ENCODE measurements at regions not wholly inside any gene's neighbourhood (a gene's known extent, or its start where the extent isn't known, plus 50 kb on each side); places are given as distances from the start of the nearest gene placed in this dataset.

DNA sequence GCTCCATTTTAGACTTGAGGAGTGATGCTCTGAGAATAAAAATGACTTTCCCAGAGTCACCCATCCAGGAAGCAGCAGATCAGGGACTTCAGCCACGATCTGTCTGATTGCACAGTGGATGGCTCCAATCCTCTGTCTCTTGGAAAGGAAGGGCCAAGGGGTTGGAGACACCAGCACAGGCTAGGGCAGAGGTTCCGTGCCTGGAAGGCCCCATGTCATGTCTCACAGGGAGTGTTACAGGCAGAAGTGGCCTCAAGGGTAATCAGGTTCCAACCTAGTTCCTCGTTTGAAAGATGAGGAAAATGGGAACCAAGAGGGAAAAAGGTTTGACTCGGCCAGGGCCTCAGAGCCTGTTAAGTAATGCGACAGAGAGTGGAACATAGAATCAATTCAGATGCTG is 160.0 kb downstream of the EFNB1 start:
- TF ChIP-seq, protein P1, sequence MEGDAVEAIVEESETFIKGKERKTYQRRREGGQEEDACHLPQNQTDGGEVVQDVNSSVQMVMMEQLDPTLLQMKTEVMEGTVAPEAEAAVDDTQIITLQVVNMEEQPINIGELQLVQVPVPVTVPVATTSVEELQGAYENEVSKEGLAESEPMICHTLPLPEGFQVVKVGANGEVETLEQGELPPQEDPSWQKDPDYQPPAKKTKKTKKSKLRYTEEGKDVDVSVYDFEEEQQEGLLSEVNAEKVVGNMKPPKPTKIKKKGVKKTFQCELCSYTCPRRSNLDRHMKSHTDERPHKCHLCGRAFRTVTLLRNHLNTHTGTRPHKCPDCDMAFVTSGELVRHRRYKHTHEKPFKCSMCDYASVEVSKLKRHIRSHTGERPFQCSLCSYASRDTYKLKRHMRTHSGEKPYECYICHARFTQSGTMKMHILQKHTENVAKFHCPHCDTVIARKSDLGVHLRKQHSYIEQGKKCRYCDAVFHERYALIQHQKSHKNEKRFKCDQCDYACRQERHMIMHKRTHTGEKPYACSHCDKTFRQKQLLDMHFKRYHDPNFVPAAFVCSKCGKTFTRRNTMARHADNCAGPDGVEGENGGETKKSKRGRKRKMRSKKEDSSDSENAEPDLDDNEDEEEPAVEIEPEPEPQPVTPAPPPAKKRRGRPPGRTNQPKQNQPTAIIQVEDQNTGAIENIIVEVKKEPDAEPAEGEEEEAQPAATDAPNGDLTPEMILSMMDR (conservative IDR thresholded peaks at IDR 0.05; ENCODE audit: low read depth, low read length): no peak
- no peak overlapping the region for H3K4me3 ChIP-seq (ENCODE audit: low read depth, low read length)
- no peak for DNase-seq (ENCODE audit: low read depth)

GRCh38 chrX:68985135-68985755 is 156.4 kb downstream of the EFNB1 start:
- TF ChIP-seq, protein P1 (conservative IDR thresholded peaks at IDR 0.05; ENCODE audit: low read depth, low read length): no peak
- H3K4me3 ChIP-seq (ENCODE audit: low read depth, low read length): no peak overlapping the region
- no peak for DNase-seq (ENCODE audit: low read depth)

DNA sequence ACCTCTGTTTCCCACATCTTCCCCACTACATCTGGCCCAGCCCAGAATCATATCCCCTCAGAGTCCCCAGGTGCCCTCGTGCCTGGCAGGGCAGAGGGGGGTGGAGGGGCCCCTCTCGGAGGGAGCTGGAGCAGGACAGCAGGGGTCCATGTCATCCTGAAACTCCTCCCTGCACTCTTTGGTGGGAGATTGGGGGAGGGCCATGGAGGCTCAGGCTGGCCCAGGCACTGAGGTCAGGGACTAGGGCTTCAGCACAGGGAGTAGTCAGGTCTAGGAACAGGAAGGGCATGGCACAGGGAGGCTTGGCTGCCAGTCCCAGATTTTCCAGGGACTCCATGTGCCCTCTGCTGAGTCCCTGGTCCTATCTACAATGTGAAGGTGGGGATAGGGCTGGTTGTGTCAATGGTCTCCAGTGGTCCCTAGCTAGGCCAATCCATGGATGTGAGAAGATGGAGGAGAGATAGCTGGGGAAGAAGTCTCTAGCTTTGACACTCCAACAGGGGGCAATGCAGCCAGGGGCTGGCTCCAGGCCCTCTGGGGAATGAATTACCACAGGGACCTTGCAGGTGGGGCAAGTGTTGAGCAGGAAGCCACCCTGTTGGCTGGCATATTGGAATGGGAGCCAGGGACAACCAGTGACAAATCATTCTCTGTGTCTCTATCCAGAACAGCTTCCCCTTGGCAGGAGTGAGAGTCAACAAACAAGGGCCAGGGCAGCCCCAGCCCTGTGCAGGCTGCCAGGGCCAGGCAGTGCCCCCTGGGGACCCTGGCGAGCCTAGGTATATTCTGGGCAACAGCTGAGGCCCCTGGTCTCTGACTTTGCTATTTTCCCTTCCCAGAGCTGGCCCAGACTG is 154.4 kb downstream of the EFNB1 start:
- DNase-seq (ENCODE audit: low read depth): no peak
- TF ChIP-seq, protein P1 (conservative IDR thresholded peaks at IDR 0.05; ENCODE audit: low read depth, low read length): no peak

GRCh38 chrX:68982476-68982875 is 153.7 kb downstream of the EFNB1 start:
- TF ChIP-seq, protein P1 (conservative IDR thresholded peaks at IDR 0.05; ENCODE audit: low read depth, low read length): no peak
- no peak overlapping the region for H3K4me3 ChIP-seq (ENCODE audit: low read depth, low read length)
- no peak for DNase-seq (ENCODE audit: low read depth)

More for the DNA sequence above, 154.4 kb downstream of the EFNB1 start:
- H3K4me3 ChIP-seq (ENCODE audit: low read depth, low read length): no peak overlapping the region

DNA sequence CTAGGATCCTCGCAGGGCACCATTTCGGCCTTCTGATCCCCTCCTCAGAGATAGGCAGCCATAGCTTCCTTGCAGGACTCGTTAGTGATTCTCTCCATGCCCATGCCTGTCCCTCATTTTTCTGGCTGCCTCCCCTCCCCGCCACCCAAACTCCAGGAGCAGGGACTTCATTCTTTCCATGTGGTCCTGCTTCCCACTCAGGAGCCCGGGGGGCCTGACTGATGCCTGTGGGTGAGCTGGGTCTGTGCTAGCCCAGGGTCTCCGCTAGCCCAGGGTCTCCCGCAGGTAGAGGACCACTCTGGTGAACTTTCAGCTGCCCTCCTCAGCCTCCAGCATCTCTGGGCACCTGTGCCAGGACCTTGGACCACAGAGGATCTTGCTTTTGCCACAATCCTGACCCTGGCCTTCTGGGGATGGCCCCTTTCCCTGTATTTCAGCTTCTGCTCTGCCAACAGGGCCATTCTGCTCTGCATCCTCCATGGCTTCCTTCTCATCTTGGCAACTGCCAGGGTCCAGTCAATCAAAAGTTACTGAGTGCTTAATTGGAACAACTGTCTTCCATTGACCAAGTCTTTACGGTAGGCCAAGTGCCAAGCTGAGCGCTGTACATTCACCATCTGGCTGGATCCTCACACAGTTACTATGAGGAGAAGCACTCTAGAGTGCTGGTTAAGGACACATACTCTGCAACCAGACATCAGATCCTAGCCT is 152.2 kb downstream of the EFNB1 start:
- no peak overlapping the region for H3K4me3 ChIP-seq (ENCODE audit: low read depth, low read length)

DNA sequence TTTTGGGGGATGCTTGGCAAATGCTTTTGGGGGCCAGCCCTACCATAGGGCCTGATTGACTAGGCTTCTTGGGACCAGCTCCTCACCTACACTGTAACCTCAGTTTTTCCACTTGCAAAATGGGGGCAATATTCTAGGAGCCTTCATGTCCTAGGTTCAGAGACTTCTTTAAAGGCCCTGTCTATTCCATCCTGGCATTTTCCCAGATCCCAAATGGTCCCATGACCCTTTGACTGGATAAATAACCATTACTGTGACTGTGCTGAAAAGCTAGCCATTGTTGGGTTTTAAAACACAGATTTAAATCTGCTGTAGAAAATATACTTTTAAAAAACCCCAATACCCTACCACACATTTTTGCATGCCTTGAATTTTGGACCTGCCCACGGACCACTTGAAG is 149.8 kb downstream of the EFNB1 start:
- DNase-seq (ENCODE audit: low read depth): no peak
- no peak overlapping the region for H3K4me3 ChIP-seq (ENCODE audit: low read depth, low read length)
- TF ChIP-seq, protein P1 (conservative IDR thresholded peaks at IDR 0.05; ENCODE audit: low read depth, low read length): no peak

More for the DNA sequence above, 152.2 kb downstream of the EFNB1 start:
- TF ChIP-seq, protein P1 (conservative IDR thresholded peaks at IDR 0.05; ENCODE audit: low read depth, low read length): no peak
- no peak for DNase-seq (ENCODE audit: low read depth)
